Lung (tissue), 11 donors: ENCODE measurements at regions not wholly inside any gene's neighbourhood (a gene's known extent, or its start where the extent isn't known, plus 50 kb on each side); places are given as distances from the start of the nearest gene placed in this dataset.
A peak's percentile ranks its signal among the peaks of the same experiment; 100 is the strongest.

Source experiments
- ATAC-seq: fragments of 200-7000 bp; cut with Tn5 transposase; one replicate; pipeline ENCODE4 v1.9.1; 2020; ENCODE audit warnings: moderate number of reproducible peaks; ENCODE audit not compliant: insufficient read depth, low FRiP score
- DNase-seq, 3 donors: peaks; one replicate each; pipeline ENCODE4 v3.0.0-alpha.2; 2013 to 2017
- H3K27ac ChIP-seq, 2 donors: one replicate each; pipeline ENCODE4 v1.5.1; 2013; ENCODE audit warnings: mild to moderate bottlenecking in 2 of 2, moderate library complexity in 2 of 2, control low read depth in 1 of 2, inconsistent platforms in 1 of 2, low read depth in 1 of 2, low read length in 1 of 2
- H3K27me3 ChIP-seq, 3 donors: one replicate each; pipeline ENCODE4 v1.5.1; 2013; ENCODE audit warnings: low read length in 2 of 3; ENCODE audit not compliant: control insufficient read depth in 3 of 3, insufficient read depth in 3 of 3
- H3K36me3 ChIP-seq, 4 donors: one replicate each; pipeline ENCODE4 v1.5.1; 2013; ENCODE audit warnings: low read length in 4 of 4, mild to moderate bottlenecking in 1 of 4, moderate library complexity in 1 of 4; ENCODE audit not compliant: control insufficient read depth in 4 of 4, insufficient read depth in 4 of 4
- H3K4me1 ChIP-seq, 5 donors: one replicate each; pipeline ENCODE4 v1.5.1; 2013; ENCODE audit warnings: low read length in 5 of 5, mild to moderate bottlenecking in 2 of 5, moderate library complexity in 1 of 5; ENCODE audit not compliant: control insufficient read depth in 5 of 5, insufficient read depth in 5 of 5
- H3K4me3 ChIP-seq: one replicate; pipeline ENCODE4 v1.5.1; 2013; ENCODE audit warnings: mild to moderate bottlenecking, control low read depth, moderate library complexity
- H3K9ac ChIP-seq, 2 donors: one replicate each; pipeline ENCODE4 v1.5.1; 2013; ENCODE audit warnings: low read length in 2 of 2, control low read depth in 1 of 2; ENCODE audit not compliant: insufficient read depth in 1 of 2
- H3K9me3 ChIP-seq, 4 donors: one replicate each; pipeline ENCODE4 v1.5.1; 2013; ENCODE audit warnings: low read length in 3 of 4, mild to moderate bottlenecking in 1 of 4, moderate library complexity in 1 of 4; ENCODE audit not compliant: control insufficient read depth in 4 of 4, insufficient read depth in 3 of 4
- CTCF ChIP-seq: IDR thresholded peaks from 2 replicates; pipeline ENCODE4 v1.5.1; 2012; ENCODE audit warnings: mild to moderate bottlenecking; ENCODE audit errors: control extremely low read depth, extremely low read depth
- WGBS, 2 donors: extraction: QIAGEN DNeasy Blood & Tissue Kit; methylation state at CpG; one replicate each; pipeline ENCODE4 v1.1.7; 2013; 5-methylcytosine and 5-hydroxymethylcytosine counted together
- donor health status: control.
- donor health status: control.
- donor health status: Bipolar disorder and iron deficiency.
- donor health status: healthy.
- donor health status: DM: yes; HTN: yes; CAD: no.

- ATAC-seq: no peak
- TF ChIP-seq CTCF: no peak
- Histone ChIP-seq H3K4me1 (peaks cover 0 to 3% (median 0%) of the 10 kb centered on the region in 5 donors), H3K36me3 (no peaks in the 10 kb centered on the region), H3K27ac (no peak overlapping the region), H3K9ac (no peak overlapping the region), H3K27me3 (no peaks in the 10 kb centered on the region), H3K4me3 (no peak overlapping the region), H3K9me3 (no peaks in the 10 kb centered on the region)
- DNase-seq: no peak
- 76 to 79% methylated on average over 1 of the region's 1 CpG for WGBS, 2 donors
Observed at GRCh38 chr10:62903828-62904227, 87.7 kb upstream of the EGR2 start.

- no peak for DNase-seq
- H3K9ac ChIP-seq: no peak overlapping the region
- no peaks in the 10 kb centered on the region for H3K9me3 ChIP-seq
- no peak overlapping the region for H3K27ac ChIP-seq
- 74 to 82% methylated on average over 4 of the region's 4 CpGs for WGBS, 2 donors
- peaks cover 0 to 3% (median 0%) of the 10 kb centered on the region in 5 donors for H3K4me1 ChIP-seq
- H3K36me3 ChIP-seq: no peaks in the 10 kb centered on the region
- no peak for TF ChIP-seq CTCF
- no peaks in the 10 kb centered on the region for H3K27me3 ChIP-seq
- ATAC-seq: no peak
- no peak overlapping the region for H3K4me3 ChIP-seq
Observed at GRCh38 chr10:62900829-62901571, 84.8 kb upstream of the EGR2 start.

- no peaks in the 10 kb centered on the region for H3K27me3 ChIP-seq
- TF ChIP-seq CTCF: no peak
- H3K4me3 ChIP-seq: no peak overlapping the region
- no peak overlapping the region for H3K27ac ChIP-seq
- H3K36me3 ChIP-seq: no peaks in the 10 kb centered on the region
- H3K4me1 ChIP-seq: peaks cover 0 to 3% (median 0%) of the 10 kb centered on the region in 5 donors
- DNase-seq: peak in 2 of 3 donors; percentile 20 to 66
- 82 to 91% methylated on average over 3 of the region's 3 CpGs for WGBS, 2 donors
- no peaks in the 10 kb centered on the region for H3K9me3 ChIP-seq
- H3K9ac ChIP-seq: no peak overlapping the region
- no peak for ATAC-seq
Observed at GRCh38 chr10:62899311-62899710, 83.1 kb upstream of the EGR2 start.

- peak; percentile 28 to 68 (median 51) for DNase-seq
- Histone ChIP-seq H3K4me3 (no peak overlapping the region), H3K36me3 (no peaks in the 10 kb centered on the region), H3K4me1 (peaks cover 0 to 3% (median 0%) of the 10 kb centered on the region in 5 donors), H3K9ac (no peak overlapping the region), H3K9me3 (no peaks in the 10 kb centered on the region), H3K27me3 (no peaks in the 10 kb centered on the region), H3K27ac (no peak overlapping the region)
- TF ChIP-seq CTCF: no peak
- WGBS, 2 donors: 73 to 80% methylated on average over 4 of the region's 4 CpGs
- ATAC-seq: no peak
Observed at GRCh38 chr10:62895063-62895462, 78.9 kb upstream of the EGR2 start.
